Upper lobe of left lung (tissue), 6 donors: ENCODE measurements at regions not wholly inside any gene's neighbourhood (a gene's known extent, or its start where the extent isn't known, plus 50 kb on each side); places are given as distances from the start of the nearest gene placed in this dataset.

Experiments used
- ATAC-seq, 2 donors: fragments of 200-7000 bp; cut with Tn5 transposase; one replicate each; pipeline ENCODE4 v1.9.1; 2022; ENCODE audit warnings: mild to moderate bottlenecking in 2 of 2, moderate library complexity in 2 of 2; ENCODE audit not compliant: low FRiP score in 2 of 2
- DNase-seq, 2 donors: peaks; one replicate each; pipeline ENCODE4 v3.0.0-alpha.2; 2019 to 2020
- H3K27ac ChIP-seq, 4 donors: fragments of 200-600 bp; sonication (generic); one replicate each; pipeline ENCODE4 v1.5.1; 2016 to 2019
- H3K27me3 ChIP-seq, 4 donors: fragments of 200-600 bp; sonication (generic); one replicate each; pipeline ENCODE4 v1.5.1; 2017 to 2019
- H3K36me3 ChIP-seq, 4 donors: fragments of 200-600 bp; sonication (generic); one replicate each; pipeline ENCODE4 v1.5.1; 2016 to 2019
- H3K4me1 ChIP-seq, 4 donors: fragments of 200-600 bp; sonication (generic); one replicate each; pipeline ENCODE4 v1.5.1; 2018 to 2019
- H3K4me3 ChIP-seq, 4 donors: fragments of 200-600 bp; sonication (generic); one replicate each; pipeline ENCODE4 v1.5.1; 2017 to 2019; ENCODE audit warnings: mild to moderate bottlenecking in 2 of 4, moderate library complexity in 1 of 4
- H3K9me3 ChIP-seq, 4 donors: fragments of 200-600 bp; sonication (generic); one replicate each; pipeline ENCODE4 v1.5.1; 2018 to 2019
- EP300 ChIP-seq, 4 donors: sonication (generic); formaldehyde crosslinking; IDR thresholded peaks; one replicate each; pipeline ENCODE4 v1.5.1; 2017; ENCODE audit warnings: antibody characterized with exemption in 4 of 4, control low read depth in 2 of 4
- POLR2A ChIP-seq, 4 donors: fragments of 450-650 bp; IDR thresholded peaks; one replicate each; pipeline ENCODE4 v1.5.1; 2016 to 2017; ENCODE audit warnings: antibody characterized with exemption in 4 of 4, mild to moderate bottlenecking in 2 of 4
- POLR2AphosphoS5 ChIP-seq, 2 donors: sonication (generic); formaldehyde crosslinking; IDR thresholded peaks; one replicate each; pipeline ENCODE4 v1.5.1; 2017; ENCODE audit warnings: antibody characterized with exemption in 2 of 2
- WGBS, 2 donors: methylation state at CpG; one replicate each; pipeline ENCODE4 v1.1.5; 2017 to 2018; 5-methylcytosine and 5-hydroxymethylcytosine counted together
- TF ChIP-seq, protein P1 (sequence below), 6 experiments: fragments of 450-650 bp in 4 of 6; fragments of 200-600 bp in 2 of 6; sonication (generic) in 2 of 6; IDR thresholded peaks; one replicate each; pipeline ENCODE4 v1.5.1; 2016 to 2019; ENCODE audit warnings: antibody characterized with exemption in 6 of 6
- donor health status: DM: no; HTN: no; CAD: no; lungs with moderate emphysema.
- donor health status: DM: no; HTN: yes; CAD: no; lungs with severe emphysema.

DNA sequence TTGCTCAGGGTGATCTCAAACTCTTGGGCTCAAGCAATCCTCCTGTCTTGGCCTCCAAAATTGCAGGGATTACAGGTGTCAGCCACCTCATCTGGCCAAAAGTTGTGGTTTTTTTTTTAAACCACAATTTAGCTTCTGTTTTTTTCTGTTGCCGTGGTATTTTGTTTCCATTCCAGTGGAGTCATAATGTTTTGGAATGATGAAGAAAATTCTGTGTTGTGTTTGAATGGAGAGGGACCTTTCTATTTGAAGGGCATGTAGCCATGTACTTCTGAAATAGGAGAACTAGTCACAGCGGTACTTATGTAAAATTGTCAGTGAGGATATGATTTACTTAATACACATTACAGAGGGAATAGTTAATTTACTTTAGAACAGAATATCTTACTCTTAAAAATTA is 201.3 kb downstream of the ARL4A start:
- Histone ChIP-seq H3K4me1 (no peaks in the 10 kb centered on the region), H3K27me3 (no peaks in the 10 kb centered on the region), H3K36me3 (no peaks in the 10 kb centered on the region), H3K27ac (no peak overlapping the region), H3K9me3 (no peaks in the 10 kb centered on the region), H3K4me3 (no peak overlapping the region)
- WGBS, 2 donors: 67 to 69% methylated on average over 2 of the region's 2 CpGs
- no peak for TF ChIP-seq EP300 (IDR thresholded peaks at IDR 0.05)
- no peak for TF ChIP-seq POLR2AphosphoS5 (IDR thresholded peaks at IDR 0.05)
- ATAC-seq: no peak
- no peak for DNase-seq

DNA sequence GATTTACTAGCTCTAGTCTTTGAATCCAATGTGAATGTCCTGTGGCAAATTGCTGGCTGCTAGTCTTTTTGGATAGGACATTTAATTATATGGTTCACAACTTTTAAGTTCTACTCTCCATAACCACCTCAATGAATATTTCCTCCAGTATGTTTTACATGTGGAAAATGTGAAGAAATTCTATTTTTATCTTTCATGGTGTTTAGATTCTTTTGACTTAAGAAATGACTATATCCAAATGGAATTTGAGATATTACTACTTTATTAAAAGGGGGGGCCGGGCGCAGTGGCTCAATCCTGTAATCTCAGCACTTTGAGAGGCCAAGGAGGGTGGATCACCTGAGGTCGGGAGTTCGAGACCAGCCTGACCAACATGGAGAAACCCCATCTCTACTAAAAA is 202.0 kb downstream of the ARL4A start:
- WGBS, 2 donors: 85 to 87% methylated on average over 4 of the region's 4 CpGs
- no peak for TF ChIP-seq EP300 (IDR thresholded peaks at IDR 0.05)
- Histone ChIP-seq H3K4me1 (no peaks in the 10 kb centered on the region), H3K9me3 (no peaks in the 10 kb centered on the region), H3K4me3 (no peak overlapping the region), H3K36me3 (no peaks in the 10 kb centered on the region), H3K27me3 (no peaks in the 10 kb centered on the region), H3K27ac (no peak overlapping the region)
- DNase-seq: no peak
- ATAC-seq: no peak

DNA sequence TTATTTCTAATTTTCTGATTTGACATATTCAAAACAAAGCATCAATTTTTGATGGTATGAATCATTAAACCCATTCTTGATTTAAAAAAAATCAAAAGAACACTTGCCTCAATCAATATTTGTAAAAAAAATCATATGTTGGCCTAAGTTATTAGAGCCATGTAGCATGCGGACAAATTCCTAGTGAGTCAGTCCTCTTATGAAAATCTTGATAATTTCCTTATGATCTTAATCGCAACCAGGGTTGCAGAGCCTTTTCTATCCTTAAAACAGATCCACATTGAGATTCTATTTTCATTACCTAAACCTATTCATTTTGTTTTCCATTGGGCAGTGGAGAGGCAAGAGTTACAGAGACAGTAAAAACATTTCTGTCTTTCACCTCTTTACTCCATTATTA is 203.2 kb downstream of the ARL4A start:
- H3K4me1 ChIP-seq: no peaks in the 10 kb centered on the region
- H3K4me3 ChIP-seq: no peak overlapping the region
- H3K27me3 ChIP-seq: no peaks in the 10 kb centered on the region
- TF ChIP-seq POLR2AphosphoS5 (IDR thresholded peaks at IDR 0.05) (no peak), POLR2A (IDR thresholded peaks at IDR 0.05) (no peak), EP300 (IDR thresholded peaks at IDR 0.05) (no peak)
- TF ChIP-seq, protein P1, sequence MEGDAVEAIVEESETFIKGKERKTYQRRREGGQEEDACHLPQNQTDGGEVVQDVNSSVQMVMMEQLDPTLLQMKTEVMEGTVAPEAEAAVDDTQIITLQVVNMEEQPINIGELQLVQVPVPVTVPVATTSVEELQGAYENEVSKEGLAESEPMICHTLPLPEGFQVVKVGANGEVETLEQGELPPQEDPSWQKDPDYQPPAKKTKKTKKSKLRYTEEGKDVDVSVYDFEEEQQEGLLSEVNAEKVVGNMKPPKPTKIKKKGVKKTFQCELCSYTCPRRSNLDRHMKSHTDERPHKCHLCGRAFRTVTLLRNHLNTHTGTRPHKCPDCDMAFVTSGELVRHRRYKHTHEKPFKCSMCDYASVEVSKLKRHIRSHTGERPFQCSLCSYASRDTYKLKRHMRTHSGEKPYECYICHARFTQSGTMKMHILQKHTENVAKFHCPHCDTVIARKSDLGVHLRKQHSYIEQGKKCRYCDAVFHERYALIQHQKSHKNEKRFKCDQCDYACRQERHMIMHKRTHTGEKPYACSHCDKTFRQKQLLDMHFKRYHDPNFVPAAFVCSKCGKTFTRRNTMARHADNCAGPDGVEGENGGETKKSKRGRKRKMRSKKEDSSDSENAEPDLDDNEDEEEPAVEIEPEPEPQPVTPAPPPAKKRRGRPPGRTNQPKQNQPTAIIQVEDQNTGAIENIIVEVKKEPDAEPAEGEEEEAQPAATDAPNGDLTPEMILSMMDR (IDR thresholded peaks at IDR 0.05): no peak
- no peaks in the 10 kb centered on the region for H3K9me3 ChIP-seq
- WGBS, 2 donors: 85 to 95% methylated on average over 2 of the region's 2 CpGs
- DNase-seq (no peak), ATAC-seq (no peak)
- H3K27ac ChIP-seq: no peak overlapping the region
- H3K36me3 ChIP-seq: no peaks in the 10 kb centered on the region

DNA sequence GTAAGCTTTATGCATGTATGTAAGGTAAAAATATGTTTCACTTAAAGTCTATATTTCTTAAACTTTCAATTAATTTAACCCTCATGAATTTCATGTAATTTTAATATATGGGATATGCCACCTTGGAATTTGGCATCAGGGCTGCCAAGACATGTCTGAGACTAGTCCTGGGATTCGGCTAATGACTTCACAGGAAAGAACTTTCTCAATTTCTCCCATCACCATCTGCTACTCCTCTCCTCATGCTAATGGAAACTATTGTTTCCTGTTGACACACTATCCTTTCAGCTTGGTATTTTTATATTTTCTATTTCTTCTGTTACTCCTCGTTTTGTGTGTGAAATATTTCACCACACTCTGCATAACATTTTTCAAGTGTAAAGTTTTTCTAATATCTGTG is 205.9 kb downstream of the ARL4A start:
- H3K27me3 ChIP-seq: no peaks in the 10 kb centered on the region
- H3K27ac ChIP-seq: no peak overlapping the region
- H3K4me1 ChIP-seq: no peaks in the 10 kb centered on the region
- 68 to 70% methylated on average over 2 of the region's 2 CpGs for WGBS, 2 donors
- DNase-seq (no peak), ATAC-seq (no peak)
- H3K4me3 ChIP-seq: no peak overlapping the region
- H3K36me3 ChIP-seq: no peaks in the 10 kb centered on the region
- H3K9me3 ChIP-seq: no peaks in the 10 kb centered on the region
- TF ChIP-seq EP300 (IDR thresholded peaks at IDR 0.05): no peak

DNA sequence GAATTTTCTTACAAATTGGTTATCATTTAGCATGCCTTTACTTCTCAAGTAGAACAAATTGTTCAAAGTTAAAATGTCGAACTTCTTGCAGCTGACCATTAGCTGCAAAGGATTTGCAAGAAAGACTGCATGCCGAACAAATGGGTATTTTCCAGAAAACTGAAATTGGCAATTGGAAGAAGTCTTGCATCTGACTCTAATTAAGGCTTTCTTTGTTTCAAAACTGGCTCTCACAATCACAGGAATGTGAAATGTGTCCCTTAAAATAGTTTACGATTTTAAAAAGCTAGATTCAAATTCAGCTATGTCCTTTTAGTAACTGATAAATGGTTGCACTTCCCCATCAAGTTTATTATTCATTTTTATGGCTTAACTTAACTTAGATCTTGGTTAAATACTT is 207.9 kb downstream of the ARL4A start:
- H3K9me3 ChIP-seq: no peaks in the 10 kb centered on the region
- H3K27ac ChIP-seq: no peak overlapping the region
- no peak for DNase-seq
- 86 to 94% methylated on average over 3 of the region's 3 CpGs for WGBS, 2 donors
- no peaks in the 10 kb centered on the region for H3K27me3 ChIP-seq
- no peaks in the 10 kb centered on the region for H3K36me3 ChIP-seq
- no peak for TF ChIP-seq POLR2A (IDR thresholded peaks at IDR 0.05)
- TF ChIP-seq POLR2AphosphoS5 (IDR thresholded peaks at IDR 0.05): no peak
- TF ChIP-seq, protein P1 (IDR thresholded peaks at IDR 0.05): no peak
- no peak for TF ChIP-seq EP300 (IDR thresholded peaks at IDR 0.05)
- H3K4me3 ChIP-seq: no peak overlapping the region
- no peaks in the 10 kb centered on the region for H3K4me1 ChIP-seq
- ATAC-seq: no peak

DNA sequence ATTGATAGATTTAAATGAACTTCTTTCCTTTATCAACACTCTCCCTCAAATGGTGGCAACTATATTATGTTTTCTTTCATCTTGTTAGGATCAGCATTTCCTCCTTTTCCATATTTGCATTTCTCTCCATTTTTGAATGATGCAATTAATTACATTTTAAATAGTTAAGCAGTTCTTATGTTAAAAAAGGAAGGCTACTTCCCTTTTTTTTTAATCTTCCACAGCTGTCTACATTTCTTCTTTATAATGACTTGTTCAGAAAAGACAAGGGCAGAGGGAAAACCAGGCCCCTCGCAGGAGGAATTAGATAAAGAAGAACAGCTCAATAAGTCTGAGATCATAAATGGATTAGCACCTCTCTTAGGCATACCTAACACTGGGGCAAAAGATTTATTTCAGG is 208.9 kb downstream of the ARL4A start:
- Histone ChIP-seq H3K36me3 (no peaks in the 10 kb centered on the region), H3K27me3 (no peaks in the 10 kb centered on the region), H3K4me1 (no peaks in the 10 kb centered on the region), H3K4me3 (no peak overlapping the region), H3K27ac (no peak overlapping the region), H3K9me3 (no peaks in the 10 kb centered on the region)
- ATAC-seq (no peak), DNase-seq (no peak)
- WGBS, 2 donors: 45 to 63% methylated on average over 1 of the region's 1 CpG
- TF ChIP-seq, protein P1 (IDR thresholded peaks at IDR 0.05): no peak
- TF ChIP-seq EP300 (IDR thresholded peaks at IDR 0.05) (no peak), POLR2A (IDR thresholded peaks at IDR 0.05) (no peak), POLR2AphosphoS5 (IDR thresholded peaks at IDR 0.05) (no peak)
